HG03196 (cell line): ENCODE measurements at regions not wholly inside any gene's neighbourhood (a gene's known extent, or its start where the extent isn't known, plus 50 kb on each side); places are given as distances from the start of the nearest gene placed in this dataset.

Experiments
- ATAC-seq: cut with Tn5 transposase; IDR thresholded peaks from one replicate; pipeline ENCODE4 v1.9.1; 2021; ENCODE audit not compliant: unreplicated experiment

GRCh38 chr16:88283596-88283995 lies 99.2 kb upstream of the ZNF469 start:
- ATAC-seq = no peak

- no peak for ATAC-seq
Observed at GRCh38 chr16:88284101-88284500, 98.7 kb upstream of the ZNF469 start.

- no peak for ATAC-seq
Observed at GRCh38 chr16:88284626-88285513, 97.9 kb upstream of the ZNF469 start.

- no peak for ATAC-seq
Observed at GRCh38 chr16:88285514-88285822, 97.3 kb upstream of the ZNF469 start.

GRCh38 chr16:88286301-88286923 lies 96.3 kb upstream of the ZNF469 start:
- no peak for ATAC-seq

- ATAC-seq = no peak
Observed at GRCh38 chr16:88287219-88287618, 95.5 kb upstream of the ZNF469 start.

- no peak for ATAC-seq
Observed at GRCh38 chr16:88288303-88288702, 94.5 kb upstream of the ZNF469 start.

- no peak for ATAC-seq
Observed at GRCh38 chr16:88289001-88289400, 93.8 kb upstream of the ZNF469 start.

- no peak for ATAC-seq
Observed at GRCh38 chr16:88289561-88289960, 93.2 kb upstream of the ZNF469 start.

- no peak for ATAC-seq
Observed at GRCh38 chr16:88289968-88290401, 92.8 kb upstream of the ZNF469 start.

- no peak for ATAC-seq
Observed at GRCh38 chr16:88290850-88291830, 91.6 kb upstream of the ZNF469 start.

- no peak for ATAC-seq
Observed at GRCh38 chr16:88292007-88292970, 90.5 kb upstream of the ZNF469 start.

- ATAC-seq = no peak
Observed at GRCh38 chr16:88293097-88293496, 89.7 kb upstream of the ZNF469 start.

GRCh38 chr16:88295671-88296436 lies 86.9 kb upstream of the ZNF469 start:
- ATAC-seq = no peak

- ATAC-seq = no peak
Observed at GRCh38 chr16:88296437-88297177, 86.2 kb upstream of the ZNF469 start.

GRCh38 chr16:88297178-88297720 lies 85.5 kb upstream of the ZNF469 start:
- no peak for ATAC-seq

GRCh38 chr16:88298181-88298832 lies 84.5 kb upstream of the ZNF469 start:
- ATAC-seq = no peak
